ENCODE measurements at regions not wholly inside any gene's neighbourhood (a gene's known extent, or its start where the extent isn't known, plus 50 kb on each side); places are given as distances from the start of the nearest gene placed in this dataset.

- no peak for DNase-seq (ENCODE audit: low spot score)
- in situ Hi-C loops (cut with MboI; ENCODE audit: low pct_unique_long_range_greater_than_20kb, low sequenced_read_pairs, unreplicated experiment) = no loop called here
- TF ChIP-seq CTCF (IDR thresholded peaks at IDR 0.05; ENCODE audit: extremely low read depth, insufficient read depth, missing control alignments) = no peak
These were observed 290.7 kb upstream of the MAP3K7 start for GRCh38 chr6:90877616-90878015.

GRCh38 chr6:90874931-90875330 is 288.1 kb upstream of the MAP3K7 start:
- TF ChIP-seq CTCF (IDR thresholded peaks at IDR 0.05; ENCODE audit: extremely low read depth, insufficient read depth, missing control alignments) = no peak
- no peak for DNase-seq (ENCODE audit: low spot score)
- in situ Hi-C loops (cut with MboI; ENCODE audit: low pct_unique_long_range_greater_than_20kb, low sequenced_read_pairs, unreplicated experiment) = no loop called here

GRCh38 chr6:90872981-90873380 is 286.1 kb upstream of the MAP3K7 start:
- DNase-seq (ENCODE audit: low spot score) = no peak
- in situ Hi-C loops (cut with MboI; ENCODE audit: low pct_unique_long_range_greater_than_20kb, low sequenced_read_pairs, unreplicated experiment) = no loop called here
- TF ChIP-seq CTCF (IDR thresholded peaks at IDR 0.05; ENCODE audit: extremely low read depth, insufficient read depth, missing control alignments) = no peak

GRCh38 chr6:90870561-90870960 is 283.7 kb upstream of the MAP3K7 start:
- in situ Hi-C loops (cut with MboI; ENCODE audit: low pct_unique_long_range_greater_than_20kb, low sequenced_read_pairs, unreplicated experiment) = no loop called here
- TF ChIP-seq CTCF (IDR thresholded peaks at IDR 0.05; ENCODE audit: extremely low read depth, insufficient read depth, missing control alignments) = no peak
- no peak for DNase-seq (ENCODE audit: low spot score)

GRCh38 chr6:90868656-90869055 is 281.8 kb upstream of the MAP3K7 start:
- TF ChIP-seq CTCF (IDR thresholded peaks at IDR 0.05; ENCODE audit: extremely low read depth, insufficient read depth, missing control alignments) = no peak
- no peak for DNase-seq (ENCODE audit: low spot score)
- in situ Hi-C loops (cut with MboI; ENCODE audit: low pct_unique_long_range_greater_than_20kb, low sequenced_read_pairs, unreplicated experiment) = no loop called here

- no peak for TF ChIP-seq CTCF (IDR thresholded peaks at IDR 0.05; ENCODE audit: extremely low read depth, insufficient read depth, missing control alignments)
- in situ Hi-C loops (cut with MboI; ENCODE audit: low pct_unique_long_range_greater_than_20kb, low sequenced_read_pairs, unreplicated experiment) = no loop called here
- no peak for DNase-seq (ENCODE audit: low spot score)
These were observed 281.4 kb upstream of the MAP3K7 start for GRCh38 chr6:90868256-90868655.

- no peak for DNase-seq (ENCODE audit: low spot score)
- TF ChIP-seq CTCF (IDR thresholded peaks at IDR 0.05; ENCODE audit: extremely low read depth, insufficient read depth, missing control alignments) = no peak
- in situ Hi-C loops (cut with MboI; ENCODE audit: low pct_unique_long_range_greater_than_20kb, low sequenced_read_pairs, unreplicated experiment) = no loop called here
These were observed 278.6 kb upstream of the MAP3K7 start for GRCh38 chr6:90865513-90865912.

Data from GM13977 (cell line).